H9 (cell line): ENCODE measurements at regions not wholly inside any gene's neighbourhood (a gene's known extent, or its start where the extent isn't known, plus 50 kb on each side); places are given as distances from the start of the nearest gene placed in this dataset.

ENCODE experiments used
- DNase-seq: peaks from one replicate; pipeline ENCODE4 v3.0.0-alpha.2; 2017
- H2AFZ ChIP-seq: one replicate; pipeline ENCODE4 v1.6.1; 2013; ENCODE audit warnings: mild to moderate bottlenecking, low read length, control low read depth, moderate library complexity
- H2AK5ac ChIP-seq: 2 replicates; pipeline ENCODE4 v1.6.1; 2013; ENCODE audit warnings: low read length, control low read depth, mixed read lengths; ENCODE audit not compliant: insufficient read length
- H2BK120ac ChIP-seq: one replicate; pipeline ENCODE4 v1.6.1; 2013; ENCODE audit warnings: low read depth, mild to moderate bottlenecking, low read length, control low read depth, inconsistent platforms; ENCODE audit not compliant: poor library complexity, severe bottlenecking
- H2BK12ac ChIP-seq: 2 replicates; pipeline ENCODE4 v1.6.1; 2013; ENCODE audit warnings: low read length, control low read depth, mixed read lengths, low read depth; ENCODE audit not compliant: insufficient read length
- H2BK15ac ChIP-seq: 2 replicates; pipeline ENCODE4 v1.6.1; 2013; ENCODE audit warnings: low read depth, low read length, control low read depth
- H2BK20ac ChIP-seq: one replicate; pipeline ENCODE4 v1.6.1; 2013; ENCODE audit warnings: low read depth, mild to moderate bottlenecking, low read length, control low read depth, inconsistent platforms; ENCODE audit not compliant: poor library complexity, severe bottlenecking
- H2BK5ac ChIP-seq: 2 replicates; pipeline ENCODE4 v1.6.1; 2013; ENCODE audit warnings: low read length, control low read depth, mixed read lengths; ENCODE audit not compliant: insufficient read length
- H3K14ac ChIP-seq: 2 replicates; pipeline ENCODE4 v1.6.1; 2013; ENCODE audit warnings: low read length, control low read depth; ENCODE audit not compliant: insufficient read depth
- H3K18ac ChIP-seq: 2 replicates; pipeline ENCODE4 v1.6.1; 2013; ENCODE audit warnings: low read depth, mild to moderate bottlenecking, mixed read lengths, low read length, control low read depth; ENCODE audit not compliant: insufficient read length
- H3K23ac ChIP-seq: 2 replicates; pipeline ENCODE4 v1.6.1; 2013; ENCODE audit warnings: low read length, control low read depth, mixed read lengths, low read depth; ENCODE audit not compliant: insufficient read length
- H3K23me2 ChIP-seq: 2 replicates; pipeline ENCODE4 v1.6.1; 2013; ENCODE audit warnings: low read depth, mild to moderate bottlenecking, mixed read lengths, low read length, control low read depth; ENCODE audit not compliant: insufficient read length, poor library complexity, severe bottlenecking
- H3K27ac ChIP-seq: 2 replicates; pipeline ENCODE4 v1.5.1; 2013; ENCODE audit warnings: low read length, control low read depth, mixed read lengths, low read depth; ENCODE audit not compliant: insufficient read length
- H3K27me3 ChIP-seq: 2 replicates; pipeline ENCODE4 v1.6.1; 2013; ENCODE audit warnings: low read length, control low read depth, inconsistent platforms; ENCODE audit not compliant: insufficient read depth
- H3K4ac ChIP-seq: 2 replicates; pipeline ENCODE4 v1.6.1; 2013; ENCODE audit warnings: low read depth, mild to moderate bottlenecking, control low read depth, inconsistent platforms, low read length, moderate library complexity
- H3K4me1 ChIP-seq: 2 replicates; pipeline ENCODE4 v1.6.1; 2013; ENCODE audit warnings: low read length, control low read depth, inconsistent platforms; ENCODE audit not compliant: insufficient read depth
- H3K4me2 ChIP-seq: 2 replicates; pipeline ENCODE4 v1.6.1; 2013; ENCODE audit warnings: low read length, control low read depth, mixed read lengths; ENCODE audit not compliant: insufficient read length, insufficient read depth
- H3K56ac ChIP-seq: 2 replicates; pipeline ENCODE4 v1.6.1; 2013; ENCODE audit warnings: low read depth, mild to moderate bottlenecking, mixed read lengths, low read length, control low read depth; ENCODE audit not compliant: insufficient read length
- H3K79me1 ChIP-seq: 2 replicates; pipeline ENCODE4 v1.6.1; 2013; ENCODE audit warnings: low read depth, mild to moderate bottlenecking, moderate library complexity, low read length, control low read depth, inconsistent platforms; ENCODE audit not compliant: insufficient read depth, poor library complexity, severe bottlenecking
- H3K79me2 ChIP-seq: 2 replicates; pipeline ENCODE4 v1.6.1; 2013; ENCODE audit warnings: low read length, control low read depth, inconsistent platforms; ENCODE audit not compliant: insufficient read depth
- H3K9ac ChIP-seq: 2 replicates; pipeline ENCODE4 v1.6.1; 2013; ENCODE audit warnings: low read length, control low read depth, mixed read lengths; ENCODE audit not compliant: insufficient read length; ENCODE audit errors: extremely low read depth
- H3K9me3 ChIP-seq: one replicate; pipeline ENCODE4 v1.6.1; 2013; ENCODE audit warnings: low read depth, low read length, inconsistent platforms; ENCODE audit not compliant: control insufficient read depth
- H3T11ph ChIP-seq: one replicate; pipeline ENCODE4 v1.6.1; 2013; ENCODE audit warnings: mild to moderate bottlenecking, low read length, control low read depth, inconsistent platforms
- H4K20me1 ChIP-seq: one replicate; pipeline ENCODE4 v1.6.1; 2013; ENCODE audit not compliant: control insufficient read depth, insufficient read length, insufficient read depth
- H4K5ac ChIP-seq: 2 replicates; pipeline ENCODE4 v1.6.1; 2013; ENCODE audit warnings: low read depth, mild to moderate bottlenecking, mixed read lengths, low read length, control low read depth; ENCODE audit not compliant: insufficient read length
- H4K8ac ChIP-seq: replicated peaks from 2 replicates; pipeline ENCODE4 v1.6.1; 2013; ENCODE audit warnings: low read length, control low read depth, mixed read lengths, low read depth; ENCODE audit not compliant: insufficient read length
- H4K91ac ChIP-seq: 2 replicates; pipeline ENCODE4 v1.6.1; 2013; ENCODE audit warnings: low read depth, mild to moderate bottlenecking, moderate library complexity, mixed read lengths, low read length, control low read depth; ENCODE audit not compliant: insufficient read length
- H3K27ac Mint-ChIP-seq, 3 experiments: 2 replicates in 2 of 3; 3 replicates in 1 of 3; pipeline ENCODE4 v1.8.0; 2020 to 2021; ENCODE audit warnings: mixed read lengths in 3 of 3, mild to moderate bottlenecking in 1 of 3, moderate library complexity in 1 of 3
- H3K27me3 Mint-ChIP-seq: 2 replicates; pipeline ENCODE4 v1.8.0; 2021; ENCODE audit warnings: low read depth, mild to moderate bottlenecking, moderate library complexity, mixed read lengths
- H3K36me3 Mint-ChIP-seq, 3 experiments: 2 replicates in 2 of 3; 3 replicates in 1 of 3; pipeline ENCODE4 v1.8.0; 2020 to 2021; ENCODE audit warnings: low read depth in 3 of 3, mixed read lengths in 3 of 3; ENCODE audit not compliant: insufficient read depth in 1 of 3
- H3K4me1 Mint-ChIP-seq, 2 experiments: 2 replicates each; pipeline ENCODE4 v1.8.0; 2020; ENCODE audit warnings: mixed read lengths in 2 of 2
- H3K4me3 Mint-ChIP-seq, 2 experiments: 2 replicates in 1 of 2; 3 replicates in 1 of 2; pipeline ENCODE4 v1.8.0; 2020 to 2021; ENCODE audit warnings: mild to moderate bottlenecking in 2 of 2, mixed read lengths in 2 of 2, moderate library complexity in 1 of 2
- H3K9me3 Mint-ChIP-seq, 2 experiments: 2 replicates in 1 of 2; 3 replicates in 1 of 2; pipeline ENCODE4 v1.8.0; 2020; ENCODE audit warnings: mild to moderate bottlenecking in 2 of 2, mixed read lengths in 2 of 2, moderate library complexity in 1 of 2
- CTCF ChIP-seq: fragments of 200-600 bp; sonication (generic); conservative IDR thresholded peaks from 3 replicates; pipeline ENCODE4 v1.8.0; 2021; ENCODE audit warnings: antibody characterized with exemption, mild to moderate bottlenecking
- WGBS: extraction: QIAGEN DNeasy Blood & Tissue Kit; methylation state at CpG from one replicate; pipeline ENCODE4 v1.1.7; 2013; ENCODE audit warnings: missing lambda C conversion rate, low lambda C conversion rate, mixed read lengths; ENCODE audit not compliant: insufficient read length; ENCODE audit errors: extremely low coverage; 5-methylcytosine and 5-hydroxymethylcytosine counted together

GRCh38 chr2:23058435-23058834 lies 326.5 kb upstream of the KLHL29 start:
- H3K23me2 ChIP-seq: no peaks in the 10 kb centered on the region
- Mint-ChIP-seq H3K4me1 (no peaks in the 10 kb centered on the region), H3K36me3 (no peaks in the 10 kb centered on the region; a peak in 1 of 7 replicates), H3K4me3 (no peak overlapping the region), H3K27me3 (no peaks in the 10 kb centered on the region; the same call in 1 of the 2 replicates), H3K27ac (no peak overlapping the region), H3K9me3 (no peaks in the 10 kb centered on the region; a peak in 1 of 5 replicates)
- no peaks in the 10 kb centered on the region for H4K20me1 ChIP-seq
- no peak overlapping the region for H3K4ac ChIP-seq
- H3T11ph ChIP-seq: no peak overlapping the region
- no peak overlapping the region for H4K5ac ChIP-seq
- no peaks in the 10 kb centered on the region for H3K4me1 ChIP-seq
- H3K79me2 ChIP-seq: no peaks in the 10 kb centered on the region
- no peaks in the 10 kb centered on the region for H3K79me1 ChIP-seq
- H2BK120ac ChIP-seq: no peak overlapping the region
- H3K14ac ChIP-seq: no peak overlapping the region
- no peak overlapping the region for H2BK15ac ChIP-seq
- H3K4me2 ChIP-seq: no peak overlapping the region
- no peak overlapping the region for H2BK12ac ChIP-seq
- no peak overlapping the region for H2AFZ ChIP-seq
- no peak for TF ChIP-seq CTCF
- no peak overlapping the region for H2AK5ac ChIP-seq
- H2BK5ac ChIP-seq: no peak overlapping the region
- no peak overlapping the region for H3K56ac ChIP-seq
- no peak overlapping the region for H3K18ac ChIP-seq
- no peak overlapping the region for H4K8ac ChIP-seq
- no peak for DNase-seq
- H2BK20ac ChIP-seq: no peak overlapping the region
- H3K23ac ChIP-seq: no peak overlapping the region
- H3K27me3 ChIP-seq: no peaks in the 10 kb centered on the region
- no CpG with 5 or more reads among the region's 9 CpGs for WGBS
- no peak overlapping the region for H3K9ac ChIP-seq
- H3K27ac ChIP-seq: no peak overlapping the region
- H4K91ac ChIP-seq: no peak overlapping the region
- no peaks in the 10 kb centered on the region for H3K9me3 ChIP-seq
